MM.1S (cell line): ENCODE measurements at regions not wholly inside any gene's neighbourhood (a gene's known extent, or its start where the extent isn't known, plus 50 kb on each side); places are given as distances from the start of the nearest gene placed in this dataset.

Experiments used
- CTCF ChIP-seq: fragments of 300-600 bp; sonication (generic); IDR thresholded peaks from 2 replicates; pipeline ENCODE4 v1.5.1; 2016; ENCODE audit warnings: antibody characterized with exemption, low read length, mixed read lengths
- EZH2 ChIP-seq: fragments of 300-600 bp; sonication (generic); optimal IDR thresholded peaks from 2 replicates; pipeline ENCODE3; 2017; ENCODE audit warnings: low read depth, mild to moderate bottlenecking, antibody characterized with exemption, low read length, mixed read lengths

- TF ChIP-seq CTCF (no peak), EZH2 (no peak)
Measured at GRCh38 chr5:20231040-20231439, 243.0 kb upstream of the CDH18 start.
